Transverse colon (tissue), 4 donors: ENCODE measurements at regions not wholly inside any gene's neighbourhood (a gene's known extent, or its start where the extent isn't known, plus 50 kb on each side); places are given as distances from the start of the nearest gene placed in this dataset.

Experiments used
- CTCF ChIP-seq, 5 experiments: fragments of 200-600 bp in 3 of 5; fragments of 450-650 bp in 2 of 5; sonication (generic) in 3 of 5; IDR thresholded peaks; 1 replicate in 2 of 5; 2 replicates in 3 of 5; pipeline ENCODE4 v1.5.1; 2016 to 2017; ENCODE audit warnings: antibody characterized with exemption in 5 of 5, inconsistent platforms in 3 of 5, mild to moderate bottlenecking in 2 of 5, moderate library complexity in 1 of 5
- POLR2AphosphoS5 ChIP-seq, 3 donors: sonication (generic); formaldehyde crosslinking; IDR thresholded peaks; one replicate each; pipeline ENCODE4 v1.6.1; 2016; ENCODE audit warnings: antibody characterized with exemption in 3 of 3

- TF ChIP-seq POLR2AphosphoS5 (IDR thresholded peaks at IDR 0.05) (no peak), CTCF (IDR thresholded peaks at IDR 0.05) (no peak)
Observed at GRCh38 chr3:81863756-81864155, 102.3 kb upstream of the GBE1 start.
